Activated B cell treated with CpG ODN at 0.5 μM for 24 hours (primary cell): ENCODE measurements at regions not wholly inside any gene's neighbourhood (a gene's known extent, or its start where the extent isn't known, plus 50 kb on each side); places are given as distances from the start of the nearest gene placed in this dataset.

Source experiments
- ATAC-seq: fragments of 200-7000 bp; cut with Tn5 transposase; one replicate; pipeline ENCODE4 v1.10.0; 2021; ENCODE audit warnings: low read depth, mild to moderate bottlenecking, moderate library complexity
- CTCF ChIA-PET: fragments of 350-600 bp; sonication (Branson Sonifier 250); formaldehyde crosslinking; loops from one replicate; lab custom pipeline; 2021; ENCODE audit warnings: antibody characterized with exemption; lab: Charles Lee
- POLR2A ChIA-PET: fragments of 350-600 bp; sonication (Branson Sonifier 250); formaldehyde crosslinking; loops from one replicate; lab custom pipeline; 2021; ENCODE audit warnings: antibody characterized with exemption; lab: Charles Lee
- DNase-seq: peaks from one replicate; pipeline ENCODE4 v3.0.0; 2022
- H3K27ac Mint-ChIP-seq: one replicate; pipeline ENCODE4 v1.8.0; 2020; ENCODE audit warnings: mixed read lengths
- H3K27me3 Mint-ChIP-seq: one replicate; pipeline ENCODE4 v1.8.0; 2021; ENCODE audit warnings: mixed read lengths
- H3K36me3 Mint-ChIP-seq: one replicate; pipeline ENCODE4 v1.8.0; 2021; ENCODE audit warnings: low read depth, mixed read lengths
- H3K4me1 Mint-ChIP-seq: one replicate; pipeline ENCODE4 v1.8.0; 2021; ENCODE audit warnings: mixed read lengths
- H3K4me3 Mint-ChIP-seq: one replicate; pipeline ENCODE4 v1.8.0; 2020; ENCODE audit warnings: mild to moderate bottlenecking, mixed read lengths
- H3K9me3 Mint-ChIP-seq: one replicate; pipeline ENCODE4 v1.8.0; 2020; ENCODE audit warnings: mixed read lengths
- intact Hi-C: fragments of 100-400 bp; cut with micrococcal nuclease; formaldehyde crosslinking; loops from one replicate; pipeline ENCODE4 v1.15.1; 2024
- TF ChIP-seq, protein P1 (sequence below): fragments of 200-600 bp; IDR thresholded peaks from one replicate; pipeline ENCODE4 v1.8.0; 2022; ENCODE audit warnings: antibody characterized with exemption, mild to moderate bottlenecking

- DNase-seq (no peak), ATAC-seq (no peak)
- ChIA-PET POLR2A (no interaction called here), CTCF (no interaction called here)
- Mint-ChIP-seq H3K36me3 (no peaks in the 10 kb centered on the region), H3K27ac (no peak overlapping the region), H3K27me3 (no peaks in the 10 kb centered on the region), H3K9me3 (peaks cover 6% of the 10 kb centered on the region), H3K4me3 (no peak overlapping the region), H3K4me1 (no peaks in the 10 kb centered on the region)
- TF ChIP-seq, protein P1, sequence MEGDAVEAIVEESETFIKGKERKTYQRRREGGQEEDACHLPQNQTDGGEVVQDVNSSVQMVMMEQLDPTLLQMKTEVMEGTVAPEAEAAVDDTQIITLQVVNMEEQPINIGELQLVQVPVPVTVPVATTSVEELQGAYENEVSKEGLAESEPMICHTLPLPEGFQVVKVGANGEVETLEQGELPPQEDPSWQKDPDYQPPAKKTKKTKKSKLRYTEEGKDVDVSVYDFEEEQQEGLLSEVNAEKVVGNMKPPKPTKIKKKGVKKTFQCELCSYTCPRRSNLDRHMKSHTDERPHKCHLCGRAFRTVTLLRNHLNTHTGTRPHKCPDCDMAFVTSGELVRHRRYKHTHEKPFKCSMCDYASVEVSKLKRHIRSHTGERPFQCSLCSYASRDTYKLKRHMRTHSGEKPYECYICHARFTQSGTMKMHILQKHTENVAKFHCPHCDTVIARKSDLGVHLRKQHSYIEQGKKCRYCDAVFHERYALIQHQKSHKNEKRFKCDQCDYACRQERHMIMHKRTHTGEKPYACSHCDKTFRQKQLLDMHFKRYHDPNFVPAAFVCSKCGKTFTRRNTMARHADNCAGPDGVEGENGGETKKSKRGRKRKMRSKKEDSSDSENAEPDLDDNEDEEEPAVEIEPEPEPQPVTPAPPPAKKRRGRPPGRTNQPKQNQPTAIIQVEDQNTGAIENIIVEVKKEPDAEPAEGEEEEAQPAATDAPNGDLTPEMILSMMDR = no peak
- intact Hi-C loops = no loop called here
Measured at GRCh38 chr2:83229443-83229842, 1229.6 kb downstream of the SUCLG1 start.

DNA sequence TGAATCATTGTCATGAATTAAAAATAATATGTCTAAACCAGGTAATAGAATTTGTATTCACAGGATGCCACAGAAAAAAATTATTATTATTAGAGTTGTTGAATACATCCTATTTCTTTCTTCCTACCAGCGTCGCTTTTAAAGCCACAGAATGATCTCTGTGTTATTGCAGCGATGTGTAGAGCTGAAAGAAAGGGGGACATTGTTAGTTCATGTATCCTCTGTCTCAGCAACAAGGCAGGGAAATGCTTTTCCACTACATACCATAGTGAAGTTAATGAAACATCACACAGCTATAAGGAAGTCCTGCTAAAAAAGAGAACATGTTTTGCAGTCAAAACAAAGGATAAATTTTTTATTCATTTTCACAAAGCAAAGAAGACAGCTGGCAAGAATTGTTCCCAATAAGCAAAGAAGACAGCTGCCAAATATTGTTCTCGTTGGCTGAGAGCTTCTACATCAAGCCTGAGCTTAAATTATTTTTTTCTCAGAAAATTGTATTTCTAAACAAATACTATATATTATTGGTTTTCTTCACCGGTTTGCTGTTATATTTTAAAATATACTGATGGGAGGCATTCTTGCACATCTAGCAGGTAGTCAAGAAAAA lies 1234.4 kb downstream of the SUCLG1 start:
- H3K27ac Mint-ChIP-seq = no peak overlapping the region
- POLR2A ChIA-PET = no interaction called here
- intact Hi-C loops = no loop called here
- TF ChIP-seq, protein P1 = no peak
- H3K9me3 Mint-ChIP-seq = no peaks in the 10 kb centered on the region
- H3K36me3 Mint-ChIP-seq = no peaks in the 10 kb centered on the region
- CTCF ChIA-PET = no interaction called here
- no peak for DNase-seq
- H3K4me1 Mint-ChIP-seq = no peaks in the 10 kb centered on the region
- no peak for ATAC-seq
- no peaks in the 10 kb centered on the region for H3K27me3 Mint-ChIP-seq
- no peak overlapping the region for H3K4me3 Mint-ChIP-seq

- Mint-ChIP-seq H3K9me3 (peaks cover 4% of the 10 kb centered on the region), H3K27ac (no peak overlapping the region), H3K36me3 (no peaks in the 10 kb centered on the region), H3K27me3 (no peaks in the 10 kb centered on the region), H3K4me1 (no peaks in the 10 kb centered on the region), H3K4me3 (no peak overlapping the region)
- DNase-seq = no peak
- ChIA-PET CTCF (no interaction called here), POLR2A (no interaction called here)
- intact Hi-C loops = no loop called here
- TF ChIP-seq, protein P1 = no peak
- ATAC-seq = no peak
Measured at GRCh38 chr2:83221258-83221657, 1237.8 kb downstream of the SUCLG1 start.

- H3K9me3 Mint-ChIP-seq = peaks cover 10% of the 10 kb centered on the region
- no peak for ATAC-seq
- no peaks in the 10 kb centered on the region for H3K27me3 Mint-ChIP-seq
- POLR2A ChIA-PET = no interaction called here
- CTCF ChIA-PET = no interaction called here
- no peaks in the 10 kb centered on the region for H3K4me1 Mint-ChIP-seq
- intact Hi-C loops = no loop called here
- no peak overlapping the region for H3K4me3 Mint-ChIP-seq
- no peaks in the 10 kb centered on the region for H3K36me3 Mint-ChIP-seq
- DNase-seq = no peak
- TF ChIP-seq, protein P1 = no peak
- no peak overlapping the region for H3K27ac Mint-ChIP-seq
Measured at GRCh38 chr2:83217854-83218253, 1241.2 kb downstream of the SUCLG1 start.

DNA sequence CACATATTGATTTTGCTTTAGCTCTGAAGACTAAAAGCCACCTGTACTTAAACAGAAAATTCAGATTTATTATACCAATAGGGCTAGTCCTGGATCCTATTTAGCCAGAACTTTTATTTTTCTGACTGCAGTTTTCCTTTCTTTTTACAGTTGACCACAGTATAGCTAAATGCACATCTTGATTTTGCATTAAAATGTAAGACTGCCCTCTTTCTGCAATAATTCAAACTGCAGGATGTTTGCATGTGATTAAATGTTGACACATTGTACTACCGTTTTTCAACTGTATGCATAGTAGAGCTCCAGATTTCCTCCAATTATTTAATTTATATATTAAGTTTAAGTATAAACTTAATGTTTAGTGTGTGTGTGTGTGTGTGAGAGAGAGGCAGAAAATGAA lies 1262.9 kb downstream of the SUCLG1 start:
- Mint-ChIP-seq H3K4me3 (no peak overlapping the region), H3K27ac (no peak overlapping the region), H3K4me1 (no peaks in the 10 kb centered on the region), H3K27me3 (no peaks in the 10 kb centered on the region), H3K36me3 (no peaks in the 10 kb centered on the region), H3K9me3 (no peaks in the 10 kb centered on the region)
- no peak for ATAC-seq
- CTCF ChIA-PET = no interaction called here
- TF ChIP-seq, protein P1 = no peak
- POLR2A ChIA-PET = no interaction called here
- no peak for DNase-seq
- intact Hi-C loops = no loop called here
